B cell (primary cell): ENCODE measurements at regions not wholly inside any gene's neighbourhood (a gene's known extent, or its start where the extent isn't known, plus 50 kb on each side); places are given as distances from the start of the nearest gene placed in this dataset.

ENCODE experiments used
- ATAC-seq: fragments of 200-7000 bp; cut with Tn5 transposase; one replicate; pipeline ENCODE4 v1.10.0; 2021; ENCODE audit warnings: low read depth, mild to moderate bottlenecking, moderate number of reproducible peaks, moderate library complexity
- CTCF ChIA-PET: fragments of 350-600 bp; sonication (Branson Sonifier 250); formaldehyde crosslinking; loops from one replicate; lab custom pipeline; 2021; ENCODE audit warnings: antibody characterized with exemption, inconsistent platforms; lab: Charles Lee
- POLR2A ChIA-PET: fragments of 350-600 bp; sonication (Branson Sonifier 250); formaldehyde crosslinking; loops from one replicate; lab custom pipeline; 2021; ENCODE audit warnings: antibody characterized with exemption; lab: Charles Lee
- DNase-seq: peaks from one replicate; pipeline ENCODE4 v3.0.0; 2013
- H2AFZ ChIP-seq: 2 replicates; pipeline ENCODE4 v1.6.1; 2012; ENCODE audit warnings: mild to moderate bottlenecking, low read depth, low read length; ENCODE audit not compliant: insufficient read depth, poor library complexity, severe bottlenecking
- H3K27ac ChIP-seq, 2 donors: 1 replicate in 1 of 2; 2 replicates in 1 of 2; pipeline ENCODE4 v1.5.1; 2012 to 2013; ENCODE audit warnings: low read length in 2 of 2, mild to moderate bottlenecking in 2 of 2, moderate library complexity in 1 of 2
- H3K27me3 ChIP-seq, 4 experiments: fragments of 200-600 bp in 1 of 4; sonication (generic) in 1 of 4; replicated peaks in 1 of 4; 1 replicate in 2 of 4; 2 replicates in 2 of 4; pipeline versions ENCODE4 v1.6.1 to v1.7.0; 2013 to 2016; ENCODE audit warnings: low read length in 3 of 4, mild to moderate bottlenecking in 2 of 4, mixed read lengths in 1 of 4, moderate library complexity in 1 of 4; ENCODE audit not compliant: insufficient read depth in 4 of 4, control insufficient read depth in 3 of 4; ENCODE audit errors: control extremely low read depth in 1 of 4
- H3K36me3 ChIP-seq, 2 experiments: replicated peaks in 1 of 2; 1 replicate in 1 of 2; 2 replicates in 1 of 2; pipeline versions ENCODE4 v1.6.1 to v1.7.1; 2013; ENCODE audit warnings: low read length in 1 of 2; ENCODE audit not compliant: insufficient read depth in 2 of 2, control insufficient read depth in 1 of 2; ENCODE audit errors: control extremely low read depth in 1 of 2, extremely low read depth in 1 of 2
- H3K4me1 ChIP-seq, 2 donors: fragments of 200-600 bp in 1 of 2; sonication (generic) in 1 of 2; 1 replicate in 1 of 2; 2 replicates in 1 of 2; pipeline versions ENCODE4 v1.5.1 to v1.6.1; 2013 to 2017; ENCODE audit warnings: low read length in 2 of 2; ENCODE audit not compliant: control insufficient read depth in 2 of 2, insufficient read depth in 2 of 2
- H3K4me2 ChIP-seq: replicated peaks from 2 replicates; pipeline ENCODE3; 2012; ENCODE audit warnings: mild to moderate bottlenecking, low read depth, low read length; ENCODE audit not compliant: poor library complexity, severe bottlenecking
- H3K4me3 ChIP-seq, 5 experiments: fragments of 200-600 bp in 1 of 5; sonication (generic) in 1 of 5; 1 replicate in 3 of 5; 2 replicates in 2 of 5; pipeline versions ENCODE4 v1.5.1 to v1.7.0; 2011 to 2016; ENCODE audit warnings: low read length in 4 of 5, mild to moderate bottlenecking in 4 of 5, low read depth in 2 of 5, control low read depth in 1 of 5, moderate library complexity in 1 of 5; ENCODE audit not compliant: insufficient read depth in 1 of 5; ENCODE audit errors: control extremely low read depth in 1 of 5, extremely low read depth in 1 of 5
- H3K79me2 ChIP-seq: fragments of 200-600 bp; sonication (generic); one replicate; pipeline ENCODE4 v1.6.0; 2016; ENCODE audit warnings: low read length; ENCODE audit not compliant: control insufficient read depth, insufficient read depth
- H3K9ac ChIP-seq: fragments of 200-600 bp; sonication (generic); 2 replicates; pipeline ENCODE4 v1.6.1; 2017; ENCODE audit warnings: mild to moderate bottlenecking, low read length, moderate library complexity
- H3K9me3 ChIP-seq, 3 donors: one replicate each; pipeline versions ENCODE4 v1.6.1 to v1.7.1; 2013; ENCODE audit warnings: low read length in 2 of 3; ENCODE audit not compliant: control insufficient read depth in 2 of 3, insufficient read depth in 1 of 3; ENCODE audit errors: control extremely low read depth in 1 of 3
- H4K20me1 ChIP-seq: 2 replicates; pipeline ENCODE4 v1.6.0; 2012; ENCODE audit warnings: mild to moderate bottlenecking, low read length; ENCODE audit not compliant: insufficient read depth, control insufficient read depth, poor library complexity, severe bottlenecking
- H3K27ac Mint-ChIP-seq: one replicate; pipeline ENCODE4 v1.8.0; 2021; ENCODE audit warnings: mixed read lengths
- H3K27me3 Mint-ChIP-seq: one replicate; pipeline ENCODE4 v1.8.0; 2021; ENCODE audit warnings: mixed read lengths
- H3K4me1 Mint-ChIP-seq: one replicate; pipeline ENCODE4 v1.8.0; 2021; ENCODE audit warnings: mixed read lengths
- H3K4me3 Mint-ChIP-seq: one replicate; pipeline ENCODE4 v1.8.0; 2021; ENCODE audit warnings: mixed read lengths
- H3K9me3 Mint-ChIP-seq: one replicate; pipeline ENCODE4 v1.8.0; 2022; ENCODE audit warnings: mixed read lengths; ENCODE audit not compliant: insufficient read depth
- CTCF ChIP-seq: fragments of 200-600 bp; IDR thresholded peaks from one replicate; pipeline ENCODE4 v1.8.0; 2022; ENCODE audit warnings: antibody characterized with exemption, mild to moderate bottlenecking
- EZH2 ChIP-seq: IDR thresholded peaks from 2 replicates; pipeline ENCODE4 v1.6.1; 2012; ENCODE audit warnings: borderline replicate concordance, low read depth, mild to moderate bottlenecking, moderate library complexity, low read length; ENCODE audit not compliant: insufficient read depth, poor library complexity, severe bottlenecking
- whole genome bisulfite sequencing: methylation state at CpG from one replicate; pipeline ENCODE4 v1.1.5; 2013; ENCODE audit warnings: missing lambda C conversion rate; ENCODE audit not compliant: insufficient coverage; 5-methylcytosine and 5-hydroxymethylcytosine counted together
- intact Hi-C: fragments of 100-400 bp; cut with micrococcal nuclease; formaldehyde crosslinking; loops from one replicate; pipeline ENCODE4 v1.10.0; 2022

GRCh38 chr1:186540521-186540920 lies 79.6 kb upstream of the PDC start:
- H3K9me3 Mint-ChIP-seq = peaks cover 9% of the 10 kb centered on the region
- H3K4me1 ChIP-seq = no peaks in the 10 kb centered on the region
- TF ChIP-seq CTCF = no peak
- H3K36me3 ChIP-seq = no peaks in the 10 kb centered on the region
- H3K27ac ChIP-seq = no peak overlapping the region
- WGBS = 80% methylated on average over 1 of the region's 3 CpGs
- peaks cover 0 to 24% (median 2%) of the 10 kb centered on the region in 3 donors for H3K9me3 ChIP-seq
- no peak overlapping the region for H3K4me3 Mint-ChIP-seq
- ChIA-PET POLR2A (no interaction called here), CTCF (no interaction called here)
- H4K20me1 ChIP-seq = no peaks in the 10 kb centered on the region
- H3K79me2 ChIP-seq = no peaks in the 10 kb centered on the region
- H3K4me2 ChIP-seq = no peak overlapping the region
- H3K4me3 ChIP-seq = no peak overlapping the region
- no peak for DNase-seq
- no peaks in the 10 kb centered on the region for H3K4me1 Mint-ChIP-seq
- no peak overlapping the region for H3K9ac ChIP-seq
- H3K27me3 ChIP-seq = no peaks in the 10 kb centered on the region
- ATAC-seq = no peak
- H2AFZ ChIP-seq = no peak overlapping the region
- no peaks in the 10 kb centered on the region for H3K27me3 Mint-ChIP-seq
- H3K27ac Mint-ChIP-seq = no peak overlapping the region
- intact Hi-C loops = no loop called here

GRCh38 chr1:186536273-186536890 lies 75.5 kb upstream of the PDC start:
- H3K27me3 Mint-ChIP-seq = peaks cover 11% of the 10 kb centered on the region
- no peak for ATAC-seq
- ChIA-PET POLR2A (no interaction called here), CTCF (no interaction called here)
- DNase-seq = no peak
- TF ChIP-seq CTCF (no peak), EZH2 (no peak)
- no peak overlapping the region for H3K4me3 Mint-ChIP-seq
- Histone ChIP-seq H3K9me3 (peaks cover 0 to 16% (median 0%) of the 10 kb centered on the region in 3 donors), H3K9ac (no peak overlapping the region), H3K4me3 (no peak overlapping the region), H3K27ac (no peak overlapping the region), H3K4me1 (no peaks in the 10 kb centered on the region), H3K36me3 (no peaks in the 10 kb centered on the region), H4K20me1 (no peaks in the 10 kb centered on the region), H3K79me2 (no peaks in the 10 kb centered on the region), H3K27me3 (peaks cover 0 to 6% (median 0%) of the 10 kb centered on the region in 4 experiments), H3K4me2 (no peak overlapping the region), H2AFZ (no peak overlapping the region)
- WGBS = 100% methylated on average over 2 of the region's 3 CpGs
- intact Hi-C loops = no loop called here
- H3K27ac Mint-ChIP-seq = no peak overlapping the region
- peaks cover 3% of the 10 kb centered on the region for H3K9me3 Mint-ChIP-seq
- H3K4me1 Mint-ChIP-seq = no peaks in the 10 kb centered on the region
